ENCODE measurements at regions not wholly inside any gene's neighbourhood (a gene's known extent, or its start where the extent isn't known, plus 50 kb on each side); places are given as distances from the start of the nearest gene placed in this dataset.

- Mint-ChIP-seq H3K4me1 (ENCODE audit: unreplicated experiment) (no peaks in the 10 kb centered on the region), H3K4me3 (ENCODE audit: unreplicated experiment) (no peak overlapping the region), H3K9me3 (ENCODE audit: unreplicated experiment) (no peaks in the 10 kb centered on the region), H3K27ac (ENCODE audit: unreplicated experiment) (no peak overlapping the region), H3K36me3 (ENCODE audit: low read depth, unreplicated experiment) (no peaks in the 10 kb centered on the region), H3K27me3 (ENCODE audit: unreplicated experiment) (peaks cover 5% of the 10 kb centered on the region)
- no peak for DNase-seq (ENCODE audit: low spot score)
- TF ChIP-seq, protein P1, sequence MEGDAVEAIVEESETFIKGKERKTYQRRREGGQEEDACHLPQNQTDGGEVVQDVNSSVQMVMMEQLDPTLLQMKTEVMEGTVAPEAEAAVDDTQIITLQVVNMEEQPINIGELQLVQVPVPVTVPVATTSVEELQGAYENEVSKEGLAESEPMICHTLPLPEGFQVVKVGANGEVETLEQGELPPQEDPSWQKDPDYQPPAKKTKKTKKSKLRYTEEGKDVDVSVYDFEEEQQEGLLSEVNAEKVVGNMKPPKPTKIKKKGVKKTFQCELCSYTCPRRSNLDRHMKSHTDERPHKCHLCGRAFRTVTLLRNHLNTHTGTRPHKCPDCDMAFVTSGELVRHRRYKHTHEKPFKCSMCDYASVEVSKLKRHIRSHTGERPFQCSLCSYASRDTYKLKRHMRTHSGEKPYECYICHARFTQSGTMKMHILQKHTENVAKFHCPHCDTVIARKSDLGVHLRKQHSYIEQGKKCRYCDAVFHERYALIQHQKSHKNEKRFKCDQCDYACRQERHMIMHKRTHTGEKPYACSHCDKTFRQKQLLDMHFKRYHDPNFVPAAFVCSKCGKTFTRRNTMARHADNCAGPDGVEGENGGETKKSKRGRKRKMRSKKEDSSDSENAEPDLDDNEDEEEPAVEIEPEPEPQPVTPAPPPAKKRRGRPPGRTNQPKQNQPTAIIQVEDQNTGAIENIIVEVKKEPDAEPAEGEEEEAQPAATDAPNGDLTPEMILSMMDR (IDR thresholded peaks at IDR 0.05; ENCODE audit: unreplicated experiment), result no peak
These were observed 77.6 kb upstream of the MC2R start for GRCh38 chr18:13992826-13993540.

DNA sequence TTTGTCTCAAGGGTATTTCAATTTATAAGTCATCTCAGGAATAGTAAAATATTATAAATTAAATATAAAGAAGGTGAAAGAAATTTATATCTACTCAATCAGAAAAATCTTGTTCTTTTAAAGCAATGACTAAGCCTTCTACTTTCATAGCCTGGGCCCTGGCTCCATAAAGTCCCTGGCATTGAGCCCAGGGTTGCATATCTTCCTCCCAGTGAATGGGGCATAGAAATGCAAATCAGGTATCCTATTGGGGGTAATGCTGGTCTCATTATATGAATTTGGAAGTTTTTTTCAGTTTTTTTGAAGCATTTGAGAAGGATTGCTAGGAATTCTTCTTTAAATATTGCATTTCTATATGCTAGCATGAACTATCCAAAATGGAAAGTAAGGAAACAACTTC, 73.9 kb upstream of the MC2R start:
- Mint-ChIP-seq H3K27ac (ENCODE audit: unreplicated experiment) (no peak overlapping the region), H3K4me1 (ENCODE audit: unreplicated experiment) (peaks cover 4% of the 10 kb centered on the region), H3K9me3 (ENCODE audit: unreplicated experiment) (no peaks in the 10 kb centered on the region), H3K36me3 (ENCODE audit: low read depth, unreplicated experiment) (no peaks in the 10 kb centered on the region), H3K4me3 (ENCODE audit: unreplicated experiment) (no peak overlapping the region), H3K27me3 (ENCODE audit: unreplicated experiment) (peaks cover 5% of the 10 kb centered on the region)
- TF ChIP-seq, protein P1 (IDR thresholded peaks at IDR 0.05; ENCODE audit: unreplicated experiment), result no peak
- no peak for DNase-seq (ENCODE audit: low spot score)

GRCh38 chr18:13987956-13988355, 72.6 kb upstream of the MC2R start:
- Mint-ChIP-seq H3K4me1 (ENCODE audit: unreplicated experiment) (peaks cover 4% of the 10 kb centered on the region), H3K27ac (ENCODE audit: unreplicated experiment) (no peak overlapping the region), H3K9me3 (ENCODE audit: unreplicated experiment) (no peaks in the 10 kb centered on the region), H3K4me3 (ENCODE audit: unreplicated experiment) (no peak overlapping the region), H3K36me3 (ENCODE audit: low read depth, unreplicated experiment) (no peaks in the 10 kb centered on the region), H3K27me3 (ENCODE audit: unreplicated experiment) (peaks cover 5% of the 10 kb centered on the region)
- DNase-seq (ENCODE audit: low spot score), result no peak
- TF ChIP-seq, protein P1 (IDR thresholded peaks at IDR 0.05; ENCODE audit: unreplicated experiment), result no peak

GRCh38 chr18:13984080-13984479, 68.7 kb upstream of the MC2R start:
- Mint-ChIP-seq H3K4me3 (ENCODE audit: unreplicated experiment) (no peak overlapping the region), H3K27ac (ENCODE audit: unreplicated experiment) (no peak overlapping the region), H3K4me1 (ENCODE audit: unreplicated experiment) (peaks cover 4% of the 10 kb centered on the region), H3K27me3 (ENCODE audit: unreplicated experiment) (no peaks in the 10 kb centered on the region), H3K36me3 (ENCODE audit: low read depth, unreplicated experiment) (no peaks in the 10 kb centered on the region), H3K9me3 (ENCODE audit: unreplicated experiment) (no peaks in the 10 kb centered on the region)
- DNase-seq (ENCODE audit: low spot score), result no peak
- TF ChIP-seq, protein P1 (IDR thresholded peaks at IDR 0.05; ENCODE audit: unreplicated experiment), result no peak

DNA sequence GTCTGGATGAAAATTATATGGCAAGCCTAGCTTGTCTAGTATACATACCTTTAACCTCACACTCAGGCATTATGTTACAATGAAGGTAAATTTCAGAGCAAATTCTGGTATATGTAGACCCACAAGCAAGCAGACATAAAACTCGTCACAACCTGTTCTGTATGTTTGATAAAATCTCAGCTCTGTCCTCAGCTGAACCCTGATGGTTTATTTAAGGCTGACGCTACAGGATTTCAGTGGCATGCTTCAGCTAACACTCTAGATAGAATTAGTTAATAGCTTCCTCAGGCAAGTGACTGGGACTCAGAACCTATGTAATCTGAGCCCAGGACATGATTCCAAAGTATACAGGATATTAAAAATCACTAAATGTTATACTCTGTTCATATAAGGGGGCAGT, 68.2 kb upstream of the MC2R start:
- TF ChIP-seq, protein P1 (IDR thresholded peaks at IDR 0.05; ENCODE audit: unreplicated experiment), result no peak
- H3K9me3 Mint-ChIP-seq (ENCODE audit: unreplicated experiment), result no peaks in the 10 kb centered on the region
- H3K4me1 Mint-ChIP-seq (ENCODE audit: unreplicated experiment), result peaks cover 4% of the 10 kb centered on the region
- no peaks in the 10 kb centered on the region for H3K27me3 Mint-ChIP-seq (ENCODE audit: unreplicated experiment)
- no peak overlapping the region for H3K4me3 Mint-ChIP-seq (ENCODE audit: unreplicated experiment)
- no peak overlapping the region for H3K27ac Mint-ChIP-seq (ENCODE audit: unreplicated experiment)
- DNase-seq (ENCODE audit: low spot score), result no peak
- H3K36me3 Mint-ChIP-seq (ENCODE audit: low read depth, unreplicated experiment), result no peaks in the 10 kb centered on the region

Measured in endothelial cell (in vitro differentiated cells).